ENCODE measurements at regions not wholly inside any gene's neighbourhood (a gene's known extent, or its start where the extent isn't known, plus 50 kb on each side); places are given as distances from the start of the nearest gene placed in this dataset.

DNA sequence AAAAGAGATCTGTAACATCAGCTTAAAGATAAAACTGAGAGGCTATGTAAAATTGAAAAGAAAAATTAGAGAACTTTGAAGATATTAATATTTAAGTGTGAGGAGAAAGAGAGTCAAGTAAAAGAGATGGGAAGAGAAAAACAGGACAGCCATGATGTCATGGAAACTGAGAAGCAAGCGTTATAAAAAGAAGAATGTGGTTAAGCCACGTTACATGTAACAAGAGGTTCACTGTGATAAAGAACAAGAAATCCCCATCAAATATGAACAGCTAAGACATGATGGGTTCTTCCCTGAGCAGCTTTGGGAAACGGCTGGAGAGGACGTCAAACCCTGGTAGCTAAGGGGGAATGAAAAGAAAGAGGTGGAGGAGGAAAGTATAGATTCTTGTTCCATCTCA, 1269.3 kb upstream of the TENM3 start:
- Mint-ChIP-seq H3K36me3 (ENCODE audit: unreplicated experiment) (no peaks in the 10 kb centered on the region), H3K27me3 (ENCODE audit: unreplicated experiment) (no peaks in the 10 kb centered on the region), H3K9me3 (ENCODE audit: unreplicated experiment) (no peaks in the 10 kb centered on the region), H3K4me3 (ENCODE audit: unreplicated experiment) (no peak overlapping the region), H3K27ac (ENCODE audit: unreplicated experiment) (no peak overlapping the region), H3K4me1 (ENCODE audit: unreplicated experiment) (no peaks in the 10 kb centered on the region)
- TF ChIP-seq CTCF (IDR thresholded peaks at IDR 0.05), result no peak
- DNase-seq (ENCODE audit: extremely low spot score, unreplicated experiment), result no peak

- no peak overlapping the region for H3K27ac Mint-ChIP-seq (ENCODE audit: unreplicated experiment)
Measured at GRCh38 chr4:180990931-180991330, 1252.3 kb upstream of the TENM3 start.

GRCh38 chr4:180993244-180993836, 1249.9 kb upstream of the TENM3 start:
- H3K4me3 Mint-ChIP-seq (ENCODE audit: unreplicated experiment), result no peak overlapping the region
- no peak for TF ChIP-seq CTCF (IDR thresholded peaks at IDR 0.05)
- H3K27me3 Mint-ChIP-seq (ENCODE audit: unreplicated experiment), result no peaks in the 10 kb centered on the region
- no peaks in the 10 kb centered on the region for H3K36me3 Mint-ChIP-seq (ENCODE audit: unreplicated experiment)
- H3K27ac Mint-ChIP-seq (ENCODE audit: unreplicated experiment), result no peak overlapping the region
- H3K4me1 Mint-ChIP-seq (ENCODE audit: unreplicated experiment), result no peaks in the 10 kb centered on the region
- no peak for DNase-seq (ENCODE audit: extremely low spot score, unreplicated experiment)
- no peaks in the 10 kb centered on the region for H3K9me3 Mint-ChIP-seq (ENCODE audit: unreplicated experiment)

More at GRCh38 chr4:180990931-180991330, 1252.3 kb upstream of the TENM3 start:
- H3K4me3 Mint-ChIP-seq (ENCODE audit: unreplicated experiment), result no peak overlapping the region
- H3K27me3 Mint-ChIP-seq (ENCODE audit: unreplicated experiment), result no peaks in the 10 kb centered on the region
- H3K36me3 Mint-ChIP-seq (ENCODE audit: unreplicated experiment), result no peaks in the 10 kb centered on the region
- TF ChIP-seq CTCF (IDR thresholded peaks at IDR 0.05), result no peak
- H3K4me1 Mint-ChIP-seq (ENCODE audit: unreplicated experiment), result no peaks in the 10 kb centered on the region
- H3K9me3 Mint-ChIP-seq (ENCODE audit: unreplicated experiment), result no peaks in the 10 kb centered on the region
- no peak for DNase-seq (ENCODE audit: extremely low spot score, unreplicated experiment)

- no peaks in the 10 kb centered on the region for H3K9me3 Mint-ChIP-seq (ENCODE audit: unreplicated experiment)
- TF ChIP-seq CTCF (IDR thresholded peaks at IDR 0.05), result no peak
- no peak overlapping the region for H3K4me3 Mint-ChIP-seq (ENCODE audit: unreplicated experiment)
- H3K36me3 Mint-ChIP-seq (ENCODE audit: unreplicated experiment), result no peaks in the 10 kb centered on the region
- no peak for DNase-seq (ENCODE audit: extremely low spot score, unreplicated experiment)
- no peaks in the 10 kb centered on the region for H3K4me1 Mint-ChIP-seq (ENCODE audit: unreplicated experiment)
- no peak overlapping the region for H3K27ac Mint-ChIP-seq (ENCODE audit: unreplicated experiment)
- no peaks in the 10 kb centered on the region for H3K27me3 Mint-ChIP-seq (ENCODE audit: unreplicated experiment)
Measured at GRCh38 chr4:180994722-180995121, 1248.5 kb upstream of the TENM3 start.

DNA sequence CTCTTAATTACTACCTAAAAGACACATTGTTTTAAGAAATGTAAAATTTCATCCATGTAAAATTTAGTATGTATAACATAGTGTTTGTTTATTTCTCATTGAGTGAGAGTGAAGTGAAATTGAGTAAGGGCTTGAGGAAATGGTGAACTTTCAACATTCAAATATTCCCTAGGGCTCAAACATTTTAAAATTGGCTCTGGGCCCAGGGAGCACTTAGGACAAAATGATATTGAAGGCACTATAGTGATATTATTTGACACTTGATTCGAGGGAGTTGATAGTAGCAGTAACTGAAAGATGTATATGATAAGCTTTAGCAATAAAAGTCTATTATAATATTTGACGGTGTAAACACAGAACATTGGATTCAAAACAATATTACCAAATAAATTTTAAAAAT, 1244.0 kb upstream of the TENM3 start:
- no peak for DNase-seq (ENCODE audit: extremely low spot score, unreplicated experiment)
- Mint-ChIP-seq H3K27me3 (ENCODE audit: unreplicated experiment) (no peaks in the 10 kb centered on the region), H3K9me3 (ENCODE audit: unreplicated experiment) (no peaks in the 10 kb centered on the region), H3K4me1 (ENCODE audit: unreplicated experiment) (no peaks in the 10 kb centered on the region), H3K4me3 (ENCODE audit: unreplicated experiment) (no peak overlapping the region), H3K36me3 (ENCODE audit: unreplicated experiment) (no peaks in the 10 kb centered on the region), H3K27ac (ENCODE audit: unreplicated experiment) (no peak overlapping the region)
- TF ChIP-seq CTCF (IDR thresholded peaks at IDR 0.05), result no peak

Data from osteocyte (in vitro differentiated cells).